H1 (cell line): ENCODE measurements at regions not wholly inside any gene's neighbourhood (a gene's known extent, or its start where the extent isn't known, plus 50 kb on each side); places are given as distances from the start of the nearest gene placed in this dataset.

Experiments used
- CTCF ChIA-PET: fragments of 300-600 bp; sonication (Branson Sonifier 250); formaldehyde crosslinking; loops from one replicate; lab custom pipeline; 2021; ENCODE audit not compliant: partially characterized antibody; lab: Charles Lee
- POLR2A ChIA-PET: fragments of 300-600 bp; sonication (Branson Sonifier 250); formaldehyde crosslinking; loops from one replicate; lab custom pipeline; 2021; ENCODE audit warnings: inconsistent platforms; ENCODE audit not compliant: partially characterized antibody; lab: Charles Lee
- DNase-seq, 2 experiments: peaks; one replicate each; pipeline versions ENCODE4 v3.0.0 to v3.0.0-alpha.2; 2010 to 2022; ENCODE audit warnings: low spot score in 2 of 2, low read depth in 1 of 2, mixed read lengths in 1 of 2
- FAIRE-seq: peaks from 2 replicates; lab custom pipeline; 2011; peaks lifted over from hg19 to GRCh38; lab: Jason Lieb, UNC
- H2AFZ ChIP-seq: 2 replicates; pipeline ENCODE4 v1.8.1; 2012; ENCODE audit warnings: low read length, inconsistent platforms
- H2AK5ac ChIP-seq: 2 replicates; pipeline ENCODE4 v1.6.1; 2013; ENCODE audit warnings: low read depth, low read length
- H2BK120ac ChIP-seq: replicated peaks from 2 replicates; pipeline ENCODE3; 2013; ENCODE audit warnings: low read depth, low read length, inconsistent platforms
- H2BK12ac ChIP-seq: 2 replicates; pipeline ENCODE4 v1.6.1; 2013; ENCODE audit warnings: low read depth, low read length
- H2BK15ac ChIP-seq: 2 replicates; pipeline ENCODE4 v1.6.1; 2013; ENCODE audit warnings: low read length
- H2BK20ac ChIP-seq: 2 replicates; pipeline ENCODE4 v1.6.1; 2013; ENCODE audit warnings: low read length
- H2BK5ac ChIP-seq: 2 replicates; pipeline ENCODE4 v1.6.1; 2013; ENCODE audit warnings: low read depth, low read length
- H3K14ac ChIP-seq: 2 replicates; pipeline ENCODE4 v1.6.1; 2013; ENCODE audit warnings: inconsistent platforms; ENCODE audit not compliant: insufficient read length
- H3K18ac ChIP-seq: 2 replicates; pipeline ENCODE4 v1.6.1; 2013; ENCODE audit warnings: low read length; ENCODE audit errors: extremely low read depth
- H3K23ac ChIP-seq: 2 replicates; pipeline ENCODE4 v1.6.1; 2013; ENCODE audit warnings: inconsistent platforms; ENCODE audit not compliant: insufficient read length
- H3K23me2 ChIP-seq: 2 replicates; pipeline ENCODE4 v1.6.1; 2013; ENCODE audit warnings: low read depth, low read length
- H3K27ac ChIP-seq: 2 replicates; pipeline ENCODE4 v1.6.1; 2011; ENCODE audit warnings: low read depth, low read length, inconsistent platforms
- H3K27me3 ChIP-seq, 4 experiments: replicated peaks in 1 of 4; 1 replicate in 1 of 4; 2 replicates in 3 of 4; pipeline versions ENCODE4 v1.6.1 to v1.8.1; 2011 to 2013; ENCODE audit warnings: low read length in 3 of 4, mild to moderate bottlenecking in 3 of 4, inconsistent platforms in 2 of 4, mixed read lengths in 2 of 4, moderate library complexity in 1 of 4; ENCODE audit not compliant: control insufficient read depth in 3 of 4, insufficient read depth in 3 of 4; ENCODE audit errors: extremely low read depth in 1 of 4
- H3K36me3 ChIP-seq, 4 experiments: 2 replicates each; pipeline versions ENCODE4 v1.6.1 to v1.8.1; 2011 to 2013; ENCODE audit warnings: mild to moderate bottlenecking in 4 of 4, low read length in 3 of 4, moderate library complexity in 2 of 4, control low read depth in 1 of 4, inconsistent platforms in 1 of 4; ENCODE audit not compliant: insufficient read depth in 4 of 4, control insufficient read depth in 2 of 4
- H3K4ac ChIP-seq: replicated peaks from 2 replicates; pipeline ENCODE3; 2013; ENCODE audit warnings: low read length, low read depth, mixed read lengths, inconsistent platforms; ENCODE audit not compliant: insufficient read length
- H3K4me1 ChIP-seq, 4 experiments: replicated peaks in 1 of 4; 1 replicate in 1 of 4; 2 replicates in 3 of 4; pipeline versions ENCODE4 v1.6.1 to v1.8.1; 2011 to 2013; ENCODE audit warnings: low read length in 3 of 4, inconsistent platforms in 2 of 4, mixed read lengths in 1 of 4; ENCODE audit not compliant: insufficient read depth in 4 of 4, control insufficient read depth in 3 of 4
- H3K4me2 ChIP-seq, 2 experiments: 2 replicates each; pipeline versions ENCODE4 v1.6.1 to v1.8.1; 2011 to 2013; ENCODE audit warnings: low read depth in 2 of 2, low read length in 2 of 2, control low read depth in 1 of 2, inconsistent platforms in 1 of 2, mild to moderate bottlenecking in 1 of 2; ENCODE audit not compliant: insufficient read depth in 1 of 2
- H3K4me3 ChIP-seq, 4 experiments: fragments of 200-600, 300-600 bp in 1 of 4; sonication (generic), shearing (Covaris generic), sonication (Bioruptor Twin) in 1 of 4; 2 replicates each; pipeline versions ENCODE4 v1.5.1 to v1.8.1; 2011 to 2016; ENCODE audit warnings: low read length in 4 of 4, low read depth in 3 of 4, control low read depth in 2 of 4, inconsistent platforms in 2 of 4, mild to moderate bottlenecking in 2 of 4, mixed read lengths in 1 of 4, moderate library complexity in 1 of 4; ENCODE audit not compliant: insufficient read depth in 2 of 4; ENCODE audit errors: extremely low read depth in 1 of 4
- H3K56ac ChIP-seq: replicated peaks from 2 replicates; pipeline ENCODE3; 2013; ENCODE audit warnings: low read depth, mild to moderate bottlenecking, mixed read lengths, low read length, inconsistent platforms; ENCODE audit not compliant: insufficient read length
- H3K79me1 ChIP-seq: 2 replicates; pipeline ENCODE4 v1.6.1; 2013; ENCODE audit warnings: low read depth, low read length, control low read depth
- H3K79me2 ChIP-seq, 2 experiments: 2 replicates each; pipeline versions ENCODE4 v1.6.1 to v1.8.1; 2012 to 2013; ENCODE audit warnings: low read length in 2 of 2, mild to moderate bottlenecking in 2 of 2, inconsistent platforms in 1 of 2; ENCODE audit not compliant: insufficient read depth in 2 of 2, control insufficient read depth in 1 of 2
- H3K9ac ChIP-seq, 4 experiments: replicated peaks in 1 of 4; 1 replicate in 1 of 4; 2 replicates in 3 of 4; pipeline versions ENCODE4 v1.6.1 to v1.8.1; 2011 to 2013; ENCODE audit warnings: low read depth in 3 of 4, low read length in 3 of 4, control low read depth in 2 of 4, mild to moderate bottlenecking in 2 of 4, moderate library complexity in 2 of 4, inconsistent platforms in 1 of 4; ENCODE audit errors: extremely low read depth in 1 of 4
- H3K9me3 ChIP-seq, 2 experiments: 2 replicates each; pipeline versions ENCODE4 v1.6.1 to v1.8.1; 2012 to 2013; ENCODE audit warnings: mild to moderate bottlenecking in 2 of 2, moderate library complexity in 2 of 2, control low read depth in 1 of 2, inconsistent platforms in 1 of 2, low read depth in 1 of 2, low read length in 1 of 2, mixed read lengths in 1 of 2; ENCODE audit not compliant: insufficient read depth in 2 of 2
- H4K20me1 ChIP-seq, 2 experiments: replicated peaks in 1 of 2; 2 replicates each; pipeline versions ENCODE3 to v1.8.1; 2011 to 2013; ENCODE audit warnings: inconsistent platforms in 2 of 2, low read length in 2 of 2, mild to moderate bottlenecking in 1 of 2; ENCODE audit not compliant: insufficient read depth in 2 of 2, control insufficient read depth in 1 of 2
- H4K5ac ChIP-seq: 2 replicates; pipeline ENCODE4 v1.6.1; 2013; ENCODE audit warnings: low read length, low read depth, mixed read lengths, inconsistent platforms; ENCODE audit not compliant: insufficient read length
- H4K8ac ChIP-seq: 2 replicates; pipeline ENCODE4 v1.8.0; 2013; ENCODE audit warnings: mild to moderate bottlenecking, moderate library complexity, low read length, inconsistent platforms; ENCODE audit not compliant: insufficient read depth; ENCODE audit errors: extremely low read depth
- H4K91ac ChIP-seq: replicated peaks from 2 replicates; pipeline ENCODE3; 2013; ENCODE audit warnings: low read length, mixed read lengths, inconsistent platforms; ENCODE audit not compliant: insufficient read length
- ASH2L ChIP-seq: fragments of 200-600, 300-600 bp; sonication (generic); IDR thresholded peaks from one replicate; pipeline ENCODE4 v1.7.1; 2017; ENCODE audit warnings: low read length
- SIX5 ChIP-seq: IDR thresholded peaks from 2 replicates; pipeline ENCODE4 v1.6.1; 2011; ENCODE audit warnings: mild to moderate bottlenecking, low read depth, low read length
- SP4 ChIP-seq: IDR thresholded peaks from 2 replicates; pipeline ENCODE4 v1.6.1; 2012; ENCODE audit warnings: low read length, inconsistent platforms
- WGBS, 2 experiments: shearing (Covaris generic) in 1 of 2; methylation state at CpG; one replicate each; pipeline versions ENCODE4 v1.1.6 to v1.1.7; 2013 to 2015; ENCODE audit warnings: low lambda C conversion rate in 2 of 2, mixed read lengths in 2 of 2, inconsistent platforms in 1 of 2, low coverage in 1 of 2, missing lambda C conversion rate in 1 of 2; ENCODE audit not compliant: insufficient replicate concordance in 2 of 2, insufficient coverage in 1 of 2, insufficient read length in 1 of 2; ENCODE audit errors: extremely low coverage in 1 of 2, missing lambda C conversion rate in 1 of 2; 5-methylcytosine and 5-hydroxymethylcytosine counted together

DNA sequence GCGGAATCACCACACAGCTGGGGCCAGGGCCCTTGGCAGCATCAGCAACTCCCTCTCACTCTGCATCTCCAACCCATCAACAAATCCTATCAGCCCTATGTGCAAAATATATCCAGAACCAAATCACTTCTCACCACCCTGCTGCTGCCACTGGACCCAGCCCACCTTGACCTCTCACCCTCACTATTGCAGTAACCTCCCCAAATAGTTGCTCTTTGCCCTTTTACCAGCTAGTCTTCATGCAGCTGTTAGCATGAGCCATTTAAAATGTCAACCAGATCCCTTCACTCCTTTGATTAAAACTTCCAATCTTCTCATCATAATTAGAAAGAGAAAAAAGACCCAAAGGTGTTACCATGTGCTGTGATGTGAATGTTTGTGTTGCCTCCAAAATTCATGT is 155.7 kb upstream of the IRF2BP2 start:
- Histone ChIP-seq H3K27me3 (no peaks in the 10 kb centered on the region; a peak in 1 of 7 replicates), H2BK120ac (no peak overlapping the region), H3K36me3 (no peaks in the 10 kb centered on the region), H3K9ac (no peak overlapping the region), H3K79me1 (no peaks in the 10 kb centered on the region), H2BK5ac (no peak overlapping the region), H2AK5ac (no peak overlapping the region), H3K23ac (no peak overlapping the region), H3K4ac (no peak overlapping the region), H3K23me2 (no peaks in the 10 kb centered on the region), H3K27ac (no peak overlapping the region), H3K56ac (no peak overlapping the region), H2AFZ (no peak overlapping the region), H4K91ac (no peak overlapping the region), H3K79me2 (no peaks in the 10 kb centered on the region), H3K4me1 (peaks cover 0 to 9% (median 2%) of the 10 kb centered on the region in 4 experiments; a peak in 2 of 7 replicates), H2BK12ac (no peak overlapping the region), H3K4me2 (no peak overlapping the region), H4K8ac (no peak overlapping the region), H4K20me1 (no peaks in the 10 kb centered on the region), H3K14ac (no peak overlapping the region), H3K4me3 (no peak overlapping the region), H2BK15ac (no peak overlapping the region), H4K5ac (no peak overlapping the region), H2BK20ac (no peak overlapping the region), H3K18ac (no peak overlapping the region), H3K9me3 (no peaks in the 10 kb centered on the region)
- CTCF ChIA-PET: interaction anchor here (0.7 kb wide), 1 partner anchor 190 kb away, joined by 3 read pairs; no protein-coding TSS in a partner anchor
- DNase-seq: no peak
- POLR2A ChIA-PET: no interaction called here
- WGBS, 2 experiments: 100% methylated on average over 1 of the region's 1 CpG; no CpG with 5 or more reads in 1 of the 2 experiments
- TF ChIP-seq ASH2L (no peak), SP4 (no peak), SIX5 (no peak)
- FAIRE-seq: no peak
